ENCODE measurements at regions not wholly inside any gene's neighbourhood (a gene's known extent, or its start where the extent isn't known, plus 50 kb on each side); places are given as distances from the start of the nearest gene placed in this dataset.

- TF ChIP-seq CTCF (IDR thresholded peaks at IDR 0.05; ENCODE audit: extremely low read depth, missing control alignments), result no peak
- DNase-seq (ENCODE audit: low spot score), result no peak
Observed at GRCh38 chr3:88896026-88896425, 211.4 kb upstream of the EPHA3 start.

GRCh38 chr3:88912294-88912877 is 195.0 kb upstream of the EPHA3 start:
- no peak for DNase-seq (ENCODE audit: low spot score)

GRCh38 chr3:88918841-88919240 is 188.6 kb upstream of the EPHA3 start:
- no peak for TF ChIP-seq CTCF (IDR thresholded peaks at IDR 0.05; ENCODE audit: extremely low read depth, missing control alignments)
- DNase-seq (ENCODE audit: low spot score), result no peak

More at GRCh38 chr3:88912294-88912877, 195.0 kb upstream of the EPHA3 start:
- no peak for TF ChIP-seq CTCF (IDR thresholded peaks at IDR 0.05; ENCODE audit: extremely low read depth, missing control alignments)

- no peak for TF ChIP-seq CTCF (IDR thresholded peaks at IDR 0.05; ENCODE audit: extremely low read depth, missing control alignments)
- no peak for DNase-seq (ENCODE audit: low spot score)
Observed at GRCh38 chr3:88921986-88922385, 185.4 kb upstream of the EPHA3 start.

GRCh38 chr3:88926221-88926620 is 181.2 kb upstream of the EPHA3 start:
- no peak for TF ChIP-seq CTCF (IDR thresholded peaks at IDR 0.05; ENCODE audit: extremely low read depth, missing control alignments)
- DNase-seq (ENCODE audit: low spot score), result no peak

GRCh38 chr3:88930611-88931010 is 176.8 kb upstream of the EPHA3 start:
- no peak for DNase-seq (ENCODE audit: low spot score)
- TF ChIP-seq CTCF (IDR thresholded peaks at IDR 0.05; ENCODE audit: extremely low read depth, missing control alignments), result no peak

GRCh38 chr3:88936831-88937230 is 170.6 kb upstream of the EPHA3 start:
- no peak for TF ChIP-seq CTCF (IDR thresholded peaks at IDR 0.05; ENCODE audit: extremely low read depth, missing control alignments)
- DNase-seq (ENCODE audit: low spot score), result no peak
